Neural cell (in vitro differentiated cells): ENCODE measurements at regions not wholly inside any gene's neighbourhood (a gene's known extent, or its start where the extent isn't known, plus 50 kb on each side); places are given as distances from the start of the nearest gene placed in this dataset.

Source experiments
- H2AFZ ChIP-seq: fragments of 200-600, 300-800 bp; sonication (generic), shearing (Covaris generic); 2 replicates; pipeline ENCODE4 v1.6.0; 2014; ENCODE audit warnings: low read depth, mild to moderate bottlenecking, antibody characterized with exemption, low read length, moderate library complexity
- H3F3A ChIP-seq: fragments of 200-600 bp; shearing (Covaris generic); 2 replicates; pipeline ENCODE4 v1.6.1; 2016; ENCODE audit warnings: mild to moderate bottlenecking, moderate library complexity, mixed read lengths, antibody characterized with exemption, low read length; ENCODE audit not compliant: insufficient read depth, poor library complexity, severe bottlenecking
- H3K27ac ChIP-seq: fragments of 200-600, 300-800 bp; sonication (generic), shearing (Covaris generic); 2 replicates; pipeline ENCODE4 v1.5.1; 2014; ENCODE audit warnings: mild to moderate bottlenecking, low read length, moderate library complexity
- H3K27me3 ChIP-seq: fragments of 300-800, 200-600 bp; sonication (generic), shearing (Covaris generic); 2 replicates; pipeline ENCODE4 v1.6.0; 2014; ENCODE audit warnings: mild to moderate bottlenecking, low read depth, low read length, moderate library complexity; ENCODE audit not compliant: insufficient read depth
- H3K36me3 ChIP-seq: fragments of 300-800, 200-600 bp; sonication (generic), shearing (Covaris generic); 2 replicates; pipeline ENCODE4 v1.5.1; 2014; ENCODE audit warnings: mild to moderate bottlenecking, antibody characterized with exemption, low read length, moderate library complexity; ENCODE audit not compliant: insufficient read depth
- H3K4me2 ChIP-seq: fragments of 300-800, 200-600 bp; sonication (generic), shearing (Covaris generic); 2 replicates; pipeline ENCODE4 v1.6.0; 2014; ENCODE audit warnings: mild to moderate bottlenecking, low read length
- H3K4me3 ChIP-seq: fragments of 300-800, 200-600 bp; sonication (generic), shearing (Covaris generic); 2 replicates; pipeline ENCODE4 v1.5.1; 2014; ENCODE audit warnings: mild to moderate bottlenecking, low read length, moderate library complexity
- H3K79me2 ChIP-seq: fragments of 200-600 bp; shearing (Covaris generic); replicated peaks from 2 replicates; pipeline ENCODE4 v1.6.0; 2014; ENCODE audit warnings: mild to moderate bottlenecking, low read length, moderate library complexity; ENCODE audit not compliant: insufficient read depth
- H3K9ac ChIP-seq: fragments of 300-800, 200-600 bp; sonication (generic), shearing (Covaris generic); 2 replicates; pipeline ENCODE4 v1.6.1; 2016; ENCODE audit warnings: mild to moderate bottlenecking, low read length, mixed read lengths
- H3K9me2 ChIP-seq: fragments of 200-600 bp; shearing (Covaris generic); 2 replicates; pipeline ENCODE4 v1.6.1; 2016; ENCODE audit warnings: mild to moderate bottlenecking, low read length, mixed read lengths; ENCODE audit not compliant: insufficient read depth
- H3K9me3 ChIP-seq: fragments of 200-600, 300-800 bp; sonication (generic), shearing (Covaris generic); 2 replicates; pipeline ENCODE4 v1.6.1; 2016; ENCODE audit warnings: mild to moderate bottlenecking, mixed run types, low read length, moderate library complexity, mixed read lengths
- H4K20me1 ChIP-seq: fragments of 200-600 bp; shearing (Covaris generic); 2 replicates; pipeline ENCODE4 v1.6.1; 2016; ENCODE audit warnings: mild to moderate bottlenecking, mixed run types; ENCODE audit not compliant: insufficient read depth
- EP300 ChIP-seq: fragments of 450-650 bp; conservative IDR thresholded peaks from 2 replicates; pipeline ENCODE4 v1.6.1; 2014; ENCODE audit warnings: antibody characterized with exemption, mild to moderate bottlenecking, moderate library complexity; ENCODE audit not compliant: poor library complexity, severe bottlenecking
- EZH2 ChIP-seq: fragments of 200-600, 300-800 bp; shearing (Covaris generic), sonication (generic); IDR thresholded peaks from 2 replicates; pipeline ENCODE4 v1.6.1; 2014; ENCODE audit warnings: antibody characterized with exemption, low read length, borderline replicate concordance, mild to moderate bottlenecking; ENCODE audit not compliant: insufficient read depth, poor library complexity, severe bottlenecking
- MXI1 ChIP-seq: fragments of 450-650 bp; conservative IDR thresholded peaks from 2 replicates; pipeline ENCODE4 v1.6.1; 2014; ENCODE audit warnings: antibody characterized with exemption, mild to moderate bottlenecking; ENCODE audit not compliant: poor library complexity, severe bottlenecking
- POLR2AphosphoS5 ChIP-seq: IDR thresholded peaks from 2 replicates; pipeline ENCODE4 v1.6.1; 2012
- RAD21 ChIP-seq: fragments of 450-650 bp; conservative IDR thresholded peaks from 2 replicates; pipeline ENCODE4 v1.6.1; 2014; ENCODE audit warnings: antibody characterized with exemption, mild to moderate bottlenecking, moderate library complexity
- SMC3 ChIP-seq: fragments of 450-650 bp; conservative IDR thresholded peaks from 2 replicates; pipeline ENCODE4 v1.6.1; 2014; ENCODE audit warnings: antibody characterized with exemption, mild to moderate bottlenecking, moderate library complexity; ENCODE audit not compliant: poor library complexity
- TAF1 ChIP-seq: IDR thresholded peaks from 2 replicates; pipeline ENCODE4 v1.6.1; 2012; ENCODE audit warnings: low read depth
- TF ChIP-seq, protein P1 (sequence below): IDR thresholded peaks from 2 replicates; pipeline ENCODE4 v1.6.1; 2012; ENCODE audit warnings: borderline replicate concordance
- TF ChIP-seq, protein P2 (sequence below): fragments of 450-650 bp; IDR thresholded peaks from 2 replicates; pipeline ENCODE4 v1.5.1; 2014; ENCODE audit warnings: antibody characterized with exemption, mild to moderate bottlenecking, moderate library complexity; ENCODE audit not compliant: poor library complexity, severe bottlenecking

DNA sequence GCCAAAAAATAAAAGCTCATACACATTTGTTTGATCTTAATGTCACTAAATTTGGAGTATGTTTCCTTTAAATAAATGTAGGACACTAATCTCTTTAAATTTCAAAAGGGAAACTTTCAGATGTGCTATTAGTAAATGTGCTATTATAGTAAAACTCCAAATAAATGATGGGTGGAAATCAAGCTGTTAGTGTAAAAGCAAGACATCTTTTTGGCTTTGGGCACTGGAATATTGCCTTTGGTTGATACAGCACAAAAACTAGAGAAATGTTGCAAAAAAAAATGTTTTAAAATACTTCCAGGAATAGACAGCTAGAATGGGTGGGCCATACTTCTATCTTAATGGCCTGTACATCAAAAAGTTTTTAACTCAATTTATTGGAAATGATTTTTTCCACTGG lies 151.6 kb downstream of the FBXO8 start:
- Histone ChIP-seq H4K20me1 (no peaks in the 10 kb centered on the region), H3K79me2 (no peaks in the 10 kb centered on the region), H3K9me3 (no peaks in the 10 kb centered on the region), H3K27me3 (no peaks in the 10 kb centered on the region), H3K4me3 (no peak overlapping the region), H3K4me2 (no peak overlapping the region), H3K36me3 (no peaks in the 10 kb centered on the region), H3K9ac (no peak overlapping the region), H3F3A (no peaks in the 10 kb centered on the region), H2AFZ (no peak overlapping the region), H3K9me2 (no peaks in the 10 kb centered on the region), H3K27ac (no peak overlapping the region)
- TF ChIP-seq SMC3 (no peak), TAF1 (no peak), POLR2AphosphoS5 (no peak), EP300 (no peak), RAD21 (no peak), MXI1 (no peak), EZH2 (no peak)
- TF ChIP-seq, protein P1, sequence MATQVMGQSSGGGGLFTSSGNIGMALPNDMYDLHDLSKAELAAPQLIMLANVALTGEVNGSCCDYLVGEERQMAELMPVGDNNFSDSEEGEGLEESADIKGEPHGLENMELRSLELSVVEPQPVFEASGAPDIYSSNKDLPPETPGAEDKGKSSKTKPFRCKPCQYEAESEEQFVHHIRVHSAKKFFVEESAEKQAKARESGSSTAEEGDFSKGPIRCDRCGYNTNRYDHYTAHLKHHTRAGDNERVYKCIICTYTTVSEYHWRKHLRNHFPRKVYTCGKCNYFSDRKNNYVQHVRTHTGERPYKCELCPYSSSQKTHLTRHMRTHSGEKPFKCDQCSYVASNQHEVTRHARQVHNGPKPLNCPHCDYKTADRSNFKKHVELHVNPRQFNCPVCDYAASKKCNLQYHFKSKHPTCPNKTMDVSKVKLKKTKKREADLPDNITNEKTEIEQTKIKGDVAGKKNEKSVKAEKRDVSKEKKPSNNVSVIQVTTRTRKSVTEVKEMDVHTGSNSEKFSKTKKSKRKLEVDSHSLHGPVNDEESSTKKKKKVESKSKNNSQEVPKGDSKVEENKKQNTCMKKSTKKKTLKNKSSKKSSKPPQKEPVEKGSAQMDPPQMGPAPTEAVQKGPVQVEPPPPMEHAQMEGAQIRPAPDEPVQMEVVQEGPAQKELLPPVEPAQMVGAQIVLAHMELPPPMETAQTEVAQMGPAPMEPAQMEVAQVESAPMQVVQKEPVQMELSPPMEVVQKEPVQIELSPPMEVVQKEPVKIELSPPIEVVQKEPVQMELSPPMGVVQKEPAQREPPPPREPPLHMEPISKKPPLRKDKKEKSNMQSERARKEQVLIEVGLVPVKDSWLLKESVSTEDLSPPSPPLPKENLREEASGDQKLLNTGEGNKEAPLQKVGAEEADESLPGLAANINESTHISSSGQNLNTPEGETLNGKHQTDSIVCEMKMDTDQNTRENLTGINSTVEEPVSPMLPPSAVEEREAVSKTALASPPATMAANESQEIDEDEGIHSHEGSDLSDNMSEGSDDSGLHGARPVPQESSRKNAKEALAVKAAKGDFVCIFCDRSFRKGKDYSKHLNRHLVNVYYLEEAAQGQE: no peak
- TF ChIP-seq, protein P2, sequence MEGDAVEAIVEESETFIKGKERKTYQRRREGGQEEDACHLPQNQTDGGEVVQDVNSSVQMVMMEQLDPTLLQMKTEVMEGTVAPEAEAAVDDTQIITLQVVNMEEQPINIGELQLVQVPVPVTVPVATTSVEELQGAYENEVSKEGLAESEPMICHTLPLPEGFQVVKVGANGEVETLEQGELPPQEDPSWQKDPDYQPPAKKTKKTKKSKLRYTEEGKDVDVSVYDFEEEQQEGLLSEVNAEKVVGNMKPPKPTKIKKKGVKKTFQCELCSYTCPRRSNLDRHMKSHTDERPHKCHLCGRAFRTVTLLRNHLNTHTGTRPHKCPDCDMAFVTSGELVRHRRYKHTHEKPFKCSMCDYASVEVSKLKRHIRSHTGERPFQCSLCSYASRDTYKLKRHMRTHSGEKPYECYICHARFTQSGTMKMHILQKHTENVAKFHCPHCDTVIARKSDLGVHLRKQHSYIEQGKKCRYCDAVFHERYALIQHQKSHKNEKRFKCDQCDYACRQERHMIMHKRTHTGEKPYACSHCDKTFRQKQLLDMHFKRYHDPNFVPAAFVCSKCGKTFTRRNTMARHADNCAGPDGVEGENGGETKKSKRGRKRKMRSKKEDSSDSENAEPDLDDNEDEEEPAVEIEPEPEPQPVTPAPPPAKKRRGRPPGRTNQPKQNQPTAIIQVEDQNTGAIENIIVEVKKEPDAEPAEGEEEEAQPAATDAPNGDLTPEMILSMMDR: no peak

DNA sequence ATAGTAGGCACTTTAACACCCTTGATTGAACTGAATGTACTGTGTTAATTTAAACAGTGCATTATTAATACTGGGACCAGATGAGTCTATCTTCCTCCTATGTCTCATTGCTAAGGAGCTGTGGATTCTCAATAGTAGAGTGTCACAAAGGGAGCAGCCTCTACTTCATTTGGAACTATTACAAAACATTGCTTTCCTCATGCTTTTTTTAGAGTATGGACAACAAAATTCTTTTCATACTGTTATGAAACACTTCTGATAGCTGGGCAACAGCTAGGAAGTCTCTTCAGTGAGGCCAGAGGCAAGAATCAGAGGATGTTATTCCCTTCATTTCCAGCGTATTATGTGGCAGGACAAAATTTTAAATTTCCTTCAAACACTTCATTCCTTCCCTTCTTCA lies 160.8 kb downstream of the FBXO8 start:
- no peaks in the 10 kb centered on the region for H3K9me3 ChIP-seq
- no peak overlapping the region for H3K27ac ChIP-seq
- H2AFZ ChIP-seq: no peak overlapping the region
- no peaks in the 10 kb centered on the region for H3F3A ChIP-seq
- H3K9me2 ChIP-seq: no peaks in the 10 kb centered on the region
- no peak overlapping the region for H3K9ac ChIP-seq
- no peak overlapping the region for H3K4me3 ChIP-seq
- no peaks in the 10 kb centered on the region for H3K79me2 ChIP-seq
- no peaks in the 10 kb centered on the region for H3K27me3 ChIP-seq
- TF ChIP-seq MXI1: no peak
- TF ChIP-seq, protein P1: no peak
- TF ChIP-seq SMC3: no peak
- TF ChIP-seq EP300: no peak
- no peak overlapping the region for H3K4me2 ChIP-seq
- no peaks in the 10 kb centered on the region for H4K20me1 ChIP-seq
- H3K36me3 ChIP-seq: no peaks in the 10 kb centered on the region
